GM19043 (cell line): ENCODE measurements at regions not wholly inside any gene's neighbourhood (a gene's known extent, or its start where the extent isn't known, plus 50 kb on each side); places are given as distances from the start of the nearest gene placed in this dataset.
A peak's percentile ranks its signal among the peaks of the same experiment; 100 is the strongest.
"Not testable (repeated sequence)": the region's sequence is repeated elsewhere in the genome, so short reads cannot be mapped to it uniquely, and the experiment has no call there.

ENCODE experiments used
- ATAC-seq: cut with Tn5 transposase; IDR thresholded peaks from one replicate; pipeline ENCODE4 v1.9.1; 2021; ENCODE audit warnings: low read depth; ENCODE audit not compliant: unreplicated experiment

DNA sequence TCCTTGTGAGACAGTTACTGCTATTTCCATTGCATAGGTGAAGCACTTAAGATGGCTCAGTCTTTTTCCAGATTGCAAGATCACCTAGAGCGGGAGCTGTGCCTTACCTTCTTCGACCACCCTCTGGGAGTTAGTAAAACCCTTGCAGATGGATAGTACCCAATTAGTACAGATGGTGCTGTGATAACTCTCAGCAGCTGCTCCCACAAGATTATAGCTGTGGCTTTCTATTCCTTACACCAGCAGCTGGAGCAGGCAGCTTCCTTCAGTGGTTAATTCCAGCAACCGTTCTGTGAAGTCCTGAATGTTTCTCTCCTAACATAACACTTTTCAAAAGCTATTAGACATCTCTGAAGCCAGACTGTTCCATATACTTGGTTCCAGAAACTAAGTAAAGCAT lies 796.8 kb downstream of the XPNPEP1 start:
- no peak for ATAC-seq

GRCh38 chr10:109126016-109126415 lies 797.3 kb downstream of the XPNPEP1 start:
- ATAC-seq, result no peak

DNA sequence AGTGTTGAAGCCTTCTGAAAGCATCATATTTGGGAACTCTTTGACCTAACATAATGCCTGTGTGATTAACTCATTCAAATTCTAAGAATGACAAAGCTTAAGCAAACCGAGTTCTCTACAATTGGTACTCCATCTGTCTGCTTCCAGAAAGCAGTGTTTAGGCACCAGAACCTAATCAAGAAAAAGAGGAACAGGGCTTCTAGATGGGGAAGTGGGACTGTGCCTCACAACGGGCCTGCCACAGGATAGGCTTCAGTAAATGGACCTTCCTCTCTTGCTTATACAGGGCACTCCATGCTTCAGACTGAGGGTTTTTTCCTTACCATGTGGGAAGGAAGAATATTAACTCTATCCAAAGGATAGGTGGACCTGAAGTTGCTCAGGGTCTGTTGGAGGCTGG lies 808.1 kb downstream of the XPNPEP1 start:
- ATAC-seq, result no peak

DNA sequence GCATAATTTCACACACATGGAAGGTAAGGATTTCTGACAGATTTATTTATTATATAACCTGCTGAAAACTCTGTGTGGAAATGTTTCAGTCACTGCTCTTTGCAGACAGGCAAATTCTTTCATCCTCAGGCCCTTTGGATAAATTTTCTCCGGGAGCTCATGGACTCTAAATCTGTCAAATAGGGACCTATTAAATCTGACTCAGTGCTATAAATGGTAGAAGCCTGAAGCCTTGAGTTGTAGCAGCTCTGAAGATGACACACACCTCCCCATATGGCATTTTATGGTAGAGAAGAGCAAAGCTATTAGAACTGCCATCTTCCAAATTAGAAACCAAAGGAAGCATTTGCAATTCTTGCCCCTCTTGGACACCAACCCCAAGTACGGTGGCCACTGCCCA lies 808.7 kb downstream of the XPNPEP1 start:
- no peak for ATAC-seq

DNA sequence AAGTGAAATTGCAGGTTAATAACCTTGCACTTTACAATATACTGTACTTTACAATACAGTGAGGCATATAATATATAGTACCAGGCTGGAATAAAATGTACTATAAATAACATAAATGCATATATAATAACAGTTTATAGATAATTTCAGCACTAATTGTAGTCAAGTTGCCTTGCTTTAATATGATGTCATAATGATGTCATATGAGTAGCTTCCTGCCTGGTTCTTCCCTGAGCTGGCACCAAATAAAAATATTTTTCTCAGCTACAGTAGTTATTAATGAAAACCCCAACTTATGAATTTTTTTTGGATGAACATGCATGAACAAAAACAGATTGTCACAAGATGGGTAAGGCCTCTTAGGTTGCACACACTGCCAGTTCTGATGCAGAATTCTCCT lies 816.7 kb downstream of the XPNPEP1 start:
- no peak for ATAC-seq

DNA sequence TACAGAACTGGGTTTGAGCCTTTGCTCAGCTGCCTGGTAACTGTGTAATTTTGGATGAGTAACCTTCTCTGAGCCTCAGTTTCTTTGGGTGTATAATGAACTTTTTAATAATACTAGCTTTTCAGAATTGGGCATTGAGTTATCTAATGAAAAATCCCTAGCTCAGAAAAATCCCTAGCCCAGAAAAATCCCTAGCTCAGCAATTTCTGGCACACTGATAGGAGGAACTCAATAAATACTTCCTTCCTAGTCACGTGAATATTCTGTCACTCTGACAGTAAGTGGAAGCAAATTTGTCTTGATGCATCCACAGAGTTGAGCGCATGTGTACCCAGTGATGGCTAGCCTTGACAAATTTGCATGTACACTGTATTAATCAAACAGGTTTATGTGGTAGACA lies 817.6 kb downstream of the XPNPEP1 start:
- no peak for ATAC-seq

DNA sequence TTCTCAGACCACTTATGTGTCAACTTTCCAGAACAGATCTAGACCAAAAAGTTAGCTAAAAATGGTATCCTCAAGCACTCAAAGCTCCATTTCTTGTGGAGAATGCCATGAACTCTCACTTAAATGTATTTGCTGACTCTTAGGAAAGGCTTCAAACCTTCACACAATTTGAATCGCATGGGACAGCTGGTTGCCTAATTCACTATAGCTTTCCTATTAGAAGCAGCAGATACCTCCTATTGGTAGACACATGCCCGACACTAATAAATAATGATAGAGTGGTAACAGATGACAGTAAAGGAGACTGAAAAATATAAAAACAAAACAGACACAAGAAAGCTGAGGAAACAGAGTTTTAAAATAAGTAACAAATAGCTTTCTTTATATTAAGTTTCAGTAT lies 818.5 kb downstream of the XPNPEP1 start:
- no peak for ATAC-seq

DNA sequence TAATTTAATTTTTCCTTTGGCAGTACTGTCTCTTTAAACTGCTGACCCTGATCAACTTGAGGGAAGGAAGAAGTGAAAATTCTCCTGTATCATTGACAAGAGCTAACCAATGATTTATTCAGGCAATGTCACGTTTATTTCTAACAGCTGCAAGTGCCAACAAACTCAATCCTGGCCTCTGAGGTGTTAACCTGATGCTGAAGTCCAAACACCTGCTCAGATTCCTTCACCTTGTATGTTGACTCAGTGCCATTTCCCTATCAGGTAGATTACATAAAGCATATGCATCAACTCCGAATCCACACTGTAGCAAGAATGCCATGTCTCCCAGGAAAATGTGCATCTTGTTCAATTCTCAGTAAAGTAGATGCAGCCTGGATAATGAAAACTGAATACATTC lies 820.0 kb downstream of the XPNPEP1 start:
- ATAC-seq, result no peak

DNA sequence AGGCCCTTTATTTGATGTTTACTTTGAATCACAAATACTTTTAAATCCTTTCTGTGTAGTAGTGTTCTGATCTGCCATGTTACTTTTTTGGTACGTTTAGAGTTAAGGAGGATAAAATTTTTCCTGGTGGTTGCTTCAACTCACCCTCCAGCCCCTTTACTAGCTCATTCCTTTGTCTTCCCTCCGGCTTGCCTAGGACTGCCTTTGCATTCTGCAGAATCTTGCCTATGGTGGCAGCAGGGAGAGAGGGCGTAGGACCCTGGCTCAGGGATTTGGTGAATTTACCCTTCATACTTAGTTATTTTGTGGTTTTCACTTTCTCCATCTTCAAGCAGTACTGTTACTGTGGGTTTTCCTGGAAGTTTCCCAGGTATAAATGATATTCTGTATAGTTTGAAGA lies 833.5 kb downstream of the XPNPEP1 start:
- ATAC-seq, result no peak

- ATAC-seq, result no peak
These were observed 851.8 kb downstream of the XPNPEP1 start for GRCh38 chr10:109071539-109071938.

DNA sequence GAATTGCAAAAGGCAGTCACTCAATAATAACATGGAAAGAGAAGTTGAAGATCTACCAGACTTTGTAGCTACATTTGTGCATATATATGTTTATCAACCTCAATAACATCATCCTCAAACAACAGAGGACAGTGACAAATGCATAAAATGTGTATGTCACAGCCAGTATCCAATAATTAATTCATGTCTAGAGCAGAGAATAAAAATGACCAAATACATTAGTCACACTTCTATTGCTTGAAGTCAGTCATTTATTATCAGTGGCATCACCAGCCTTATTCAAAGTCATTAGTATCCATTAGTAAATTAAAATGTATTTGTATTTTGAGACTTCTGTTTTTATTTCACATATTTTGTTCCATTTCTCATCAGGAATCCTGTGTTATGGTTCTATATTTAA lies 852.8 kb downstream of the XPNPEP1 start:
- no peak for ATAC-seq

DNA sequence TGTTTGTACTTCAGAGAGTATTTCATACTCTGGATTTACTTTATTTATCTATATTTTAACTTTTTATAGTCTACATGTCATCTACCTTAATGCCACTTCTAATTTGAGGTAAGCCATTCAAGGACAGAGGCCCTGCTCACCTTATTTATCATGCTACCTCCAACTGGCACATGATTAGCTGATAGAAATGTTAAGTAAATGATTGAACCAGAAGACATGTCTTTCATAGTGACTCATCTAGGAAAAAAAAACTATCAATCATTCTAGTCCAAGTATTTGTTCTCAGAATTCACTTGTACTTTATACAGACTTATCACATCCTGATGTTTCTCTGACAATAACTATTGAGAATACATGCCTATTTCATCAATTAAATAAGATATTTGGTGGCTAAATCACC lies 856.3 kb downstream of the XPNPEP1 start:
- ATAC-seq, result no peak

GRCh38 chr10:109065821-109066220 lies 857.5 kb downstream of the XPNPEP1 start:
- no peak for ATAC-seq

DNA sequence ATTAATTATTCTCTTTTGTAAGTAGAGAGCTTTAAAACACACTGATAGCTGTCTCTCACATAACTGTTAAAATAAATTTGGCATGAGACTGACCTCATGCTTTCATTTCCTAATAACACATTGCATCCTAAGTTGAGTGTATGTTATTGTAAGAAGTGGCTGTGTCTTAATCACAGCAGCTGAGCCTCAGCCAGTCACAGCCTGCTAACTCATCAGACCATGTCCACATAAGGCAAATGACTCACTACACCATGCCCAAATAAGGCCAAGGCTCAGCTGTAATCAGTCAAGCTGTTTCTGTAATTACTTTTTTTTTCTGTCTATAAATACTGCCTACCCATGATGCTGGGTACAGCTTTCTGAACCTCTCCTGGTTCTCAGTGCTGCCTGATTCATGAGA lies 860.9 kb downstream of the XPNPEP1 start:
- ATAC-seq, result peak; percentile 61

GRCh38 chr10:109055243-109055642 lies 868.1 kb downstream of the XPNPEP1 start:
- no peak for ATAC-seq

GRCh38 chr10:109047856-109048255 lies 875.5 kb downstream of the XPNPEP1 start:
- ATAC-seq, result no peak

DNA sequence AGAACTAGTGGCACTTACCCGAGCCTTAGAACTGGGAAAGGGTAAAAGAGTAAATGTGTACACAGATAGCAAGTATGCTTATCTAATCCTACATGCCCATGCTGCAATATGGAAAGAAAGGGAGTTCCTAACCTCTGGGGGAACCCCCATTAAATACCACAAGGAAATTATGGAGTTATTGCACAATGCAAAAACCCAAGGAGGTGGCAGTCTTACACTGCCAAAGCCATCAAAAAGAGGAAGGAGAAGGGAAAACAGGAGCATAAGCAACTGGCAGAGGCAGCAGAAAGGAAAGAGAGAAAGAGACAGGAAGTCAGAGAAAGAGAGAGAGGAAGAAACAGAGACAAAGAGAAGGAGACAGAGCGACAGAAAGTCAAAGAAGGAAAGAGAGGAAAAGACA lies 876.9 kb downstream of the XPNPEP1 start:
- not testable (repeated sequence) for ATAC-seq

DNA sequence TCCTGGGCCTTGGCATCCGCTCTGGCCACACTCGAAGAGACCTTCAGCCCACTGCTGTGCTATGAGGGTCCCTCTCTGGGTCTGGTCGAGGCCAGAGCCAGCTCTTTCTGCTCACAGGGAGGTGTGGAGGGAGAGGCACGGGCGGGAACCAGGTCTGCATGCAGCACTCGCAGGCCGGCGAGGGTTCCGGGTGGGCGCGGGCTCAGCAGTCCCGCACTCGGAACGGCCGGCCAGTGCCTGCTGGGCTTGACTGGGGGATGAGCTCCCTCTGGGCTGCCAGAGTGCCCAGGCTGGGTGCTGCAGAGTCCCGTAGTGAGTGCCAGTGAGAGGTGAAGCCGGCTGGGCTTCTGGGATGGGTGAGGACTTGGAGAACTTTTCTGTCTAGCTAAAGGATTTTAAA lies 882.7 kb downstream of the XPNPEP1 start:
- no peak for ATAC-seq

- ATAC-seq, result no peak
These were observed 885.3 kb downstream of the XPNPEP1 start for GRCh38 chr10:109037978-109038377.

DNA sequence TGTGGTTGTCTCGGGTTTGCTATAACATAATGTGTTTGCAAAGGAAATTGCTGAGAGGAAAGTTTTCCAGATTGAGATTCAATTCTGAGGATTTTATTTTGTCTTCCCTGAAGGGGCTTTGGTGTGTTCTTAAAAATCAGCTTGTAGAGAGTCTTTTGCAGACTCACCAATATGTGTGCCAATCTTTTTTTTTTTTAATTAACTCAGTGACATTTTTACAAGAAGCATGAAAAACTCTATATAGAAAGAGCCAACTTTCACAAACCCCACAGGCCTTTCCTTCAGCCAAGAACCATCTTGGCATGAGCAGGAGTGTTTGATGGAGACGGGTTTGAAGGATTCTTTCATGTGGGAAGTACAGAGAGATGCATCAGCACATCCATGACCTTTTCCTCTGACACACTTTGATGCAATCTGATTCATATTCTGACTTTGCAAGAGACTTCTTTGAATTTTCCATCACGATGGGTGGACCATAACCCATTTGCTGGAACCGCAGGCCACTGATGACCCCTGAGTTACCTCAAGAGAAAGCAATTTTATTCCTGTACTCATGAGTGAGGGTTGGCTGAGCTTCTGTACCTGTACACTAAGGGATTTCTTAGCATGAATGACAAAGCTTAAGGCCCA lies 892.6 kb downstream of the XPNPEP1 start:
- ATAC-seq, result no peak

DNA sequence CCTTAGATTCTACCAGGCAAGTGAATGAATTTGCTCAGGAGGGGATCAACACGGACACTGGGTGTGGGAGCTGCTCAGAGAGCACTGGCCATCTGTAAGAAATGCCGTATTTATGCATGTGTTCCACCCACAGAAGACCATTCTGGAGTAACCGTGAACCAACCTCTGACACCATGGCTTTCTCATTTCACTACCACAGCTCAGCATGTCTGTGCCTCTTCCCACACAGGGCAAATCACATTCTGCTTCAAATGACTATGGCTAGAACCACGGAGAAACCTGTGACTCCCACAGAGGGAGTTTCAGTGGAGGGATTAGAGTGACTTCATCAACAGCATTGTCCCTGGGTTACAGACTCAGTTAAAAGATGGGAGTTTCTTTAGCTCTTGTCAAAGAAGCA lies 893.4 kb downstream of the XPNPEP1 start:
- ATAC-seq, result no peak

- ATAC-seq, result no peak
These were observed 895.7 kb downstream of the XPNPEP1 start for GRCh38 chr10:109027534-109028185.

- no peak for ATAC-seq
These were observed 898.1 kb downstream of the XPNPEP1 start for GRCh38 chr10:109025172-109025571.
